GM23338 (cell line): ENCODE measurements at regions not wholly inside any gene's neighbourhood (a gene's known extent, or its start where the extent isn't known, plus 50 kb on each side); places are given as distances from the start of the nearest gene placed in this dataset.

Experiments
- ATAC-seq: fragments of 200-7000 bp; cut with Tn5 transposase; 3 replicates; pipeline ENCODE4 v1.9.1; 2020
- DNase-seq: peaks from one replicate; pipeline ENCODE4 v3.0.0-alpha.2; 2015; ENCODE audit warnings: low spot score
- H2AFZ ChIP-seq: fragments of 200-600 bp; sonication (generic); 2 replicates; pipeline ENCODE4 v1.8.0; 2016; ENCODE audit warnings: antibody characterized with exemption, mild to moderate bottlenecking, moderate library complexity
- H3F3A ChIP-seq: fragments of 200-600 bp; sonication (generic); replicated peaks from 2 replicates; pipeline ENCODE4 v1.8.0; 2017; ENCODE audit warnings: antibody characterized with exemption, mixed run types, low read depth
- H3K27ac ChIP-seq: fragments of 200-600 bp; sonication (generic); 2 replicates; pipeline ENCODE4 v1.6.1; 2016; ENCODE audit warnings: low read depth
- H3K27me3 ChIP-seq: fragments of 200-600 bp; sonication (generic); 2 replicates; pipeline ENCODE4 v1.8.0; 2016; ENCODE audit warnings: mild to moderate bottlenecking, mixed run types, moderate library complexity; ENCODE audit not compliant: insufficient read depth
- H3K36me3 ChIP-seq: fragments of 200-600 bp; sonication (generic); 2 replicates; pipeline ENCODE4 v1.8.0; 2016; ENCODE audit warnings: mild to moderate bottlenecking; ENCODE audit not compliant: insufficient read depth
- H3K4me1 ChIP-seq: fragments of 200-600 bp; sonication (generic); 2 replicates; pipeline ENCODE4 v1.8.0; 2016; ENCODE audit warnings: mild to moderate bottlenecking, moderate library complexity; ENCODE audit not compliant: insufficient read depth
- H3K4me2 ChIP-seq: fragments of 200-600 bp; sonication (generic); 2 replicates; pipeline ENCODE4 v1.7.1; 2017; ENCODE audit warnings: mixed run types
- H3K4me3 ChIP-seq: fragments of 200-600 bp; sonication (generic); 2 replicates; pipeline ENCODE4 v1.6.1; 2016; ENCODE audit warnings: mixed run types
- H3K79me2 ChIP-seq: fragments of 200-600 bp; sonication (generic); replicated peaks from 2 replicates; pipeline ENCODE4 v1.8.0; 2017; ENCODE audit warnings: mild to moderate bottlenecking; ENCODE audit not compliant: insufficient read depth
- H3K9me2 ChIP-seq: fragments of 200-600 bp; sonication (generic); 2 replicates; pipeline ENCODE4 v1.8.0; 2017; ENCODE audit not compliant: insufficient read depth
- H4K20me1 ChIP-seq: fragments of 200-600 bp; sonication (generic); replicated peaks from 2 replicates; pipeline ENCODE4 v1.8.0; 2017; ENCODE audit warnings: mild to moderate bottlenecking; ENCODE audit not compliant: insufficient read depth
- H3K27ac Mint-ChIP-seq: 2 replicates; pipeline ENCODE4 v1.8.0; 2020; ENCODE audit warnings: inconsistent platforms, mild to moderate bottlenecking, moderate library complexity, mixed read lengths
- H3K27me3 Mint-ChIP-seq: 3 replicates; pipeline ENCODE4 v1.8.0; 2022; ENCODE audit warnings: low read depth, mild to moderate bottlenecking, moderate library complexity, mixed read lengths, inconsistent platforms; ENCODE audit not compliant: insufficient read depth, poor library complexity
- H3K36me3 Mint-ChIP-seq: 3 replicates; pipeline ENCODE4 v1.8.0; 2021; ENCODE audit warnings: low read depth, mild to moderate bottlenecking, inconsistent platforms, moderate library complexity, mixed read lengths
- H3K4me1 Mint-ChIP-seq: 3 replicates; pipeline ENCODE4 v1.8.0; 2020; ENCODE audit warnings: mild to moderate bottlenecking, inconsistent platforms, mixed read lengths
- H3K4me3 Mint-ChIP-seq: 3 replicates; pipeline ENCODE4 v1.8.0; 2021; ENCODE audit warnings: moderate library complexity, mild to moderate bottlenecking, inconsistent platforms, mixed read lengths
- H3K9me3 Mint-ChIP-seq: 3 replicates; pipeline ENCODE4 v1.8.0; 2020; ENCODE audit warnings: moderate library complexity, mild to moderate bottlenecking, inconsistent platforms, mixed read lengths
- CREB1 ChIP-seq: fragments of 250-450 bp; sonication (Bioruptor Pico); IDR thresholded peaks from 2 replicates; pipeline ENCODE4 v1.5.0; 2020; ENCODE audit warnings: low read depth, mild to moderate bottlenecking, moderate library complexity
- ETS1 ChIP-seq: IDR thresholded peaks from 2 replicates; pipeline ENCODE4 v1.6.1; 2016; ENCODE audit warnings: antibody characterized with exemption
- EZH2 ChIP-seq: fragments of 200-600 bp; sonication (generic); IDR thresholded peaks from one replicate; pipeline ENCODE4 v1.8.0; 2017; ENCODE audit warnings: antibody characterized with exemption, mild to moderate bottlenecking, low read depth; ENCODE audit not compliant: unreplicated experiment
- EZH2phosphoT487 ChIP-seq: fragments of 200-600 bp; sonication (generic); IDR thresholded peaks from one replicate; pipeline ENCODE4 v1.8.1; 2018; ENCODE audit warnings: antibody characterized with exemption; ENCODE audit not compliant: unreplicated experiment
- JUNB ChIP-seq: IDR thresholded peaks from one replicate; pipeline ENCODE4 v1.6.1; 2016; ENCODE audit warnings: antibody characterized with exemption; ENCODE audit not compliant: unreplicated experiment
- NANOG ChIP-seq: IDR thresholded peaks from 2 replicates; pipeline ENCODE4 v1.6.1; 2016; ENCODE audit warnings: antibody characterized with exemption, borderline replicate concordance
- REST ChIP-seq: IDR thresholded peaks from one replicate; pipeline ENCODE4 v1.6.1; 2018; ENCODE audit warnings: antibody characterized with exemption; ENCODE audit not compliant: unreplicated experiment
- STAT1 ChIP-seq: IDR thresholded peaks from one replicate; pipeline ENCODE4 v1.6.1; 2016; ENCODE audit warnings: antibody characterized with exemption; ENCODE audit not compliant: unreplicated experiment
- ZNF114 ChIP-seq: fragments of 250-450 bp; sonication (Bioruptor Pico); IDR thresholded peaks from 2 replicates; pipeline ENCODE4 v1.5.0; 2020; ENCODE audit warnings: mild to moderate bottlenecking, moderate library complexity
- ZNF331 ChIP-seq: fragments of 250-450 bp; sonication (Bioruptor Pico); IDR thresholded peaks from 2 replicates; pipeline ENCODE4 v1.5.0; 2020; ENCODE audit warnings: low read depth, mild to moderate bottlenecking, moderate library complexity
- ZNF462 ChIP-seq: fragments of 250-450 bp; sonication (Bioruptor Pico); IDR thresholded peaks from 2 replicates; pipeline ENCODE4 v1.5.0; 2020; ENCODE audit warnings: mild to moderate bottlenecking, moderate library complexity

- Mint-ChIP-seq H3K4me1 (peaks cover 58% of the 10 kb centered on the region), H3K27ac (peak overlapping the region; percentile 62), H3K9me3 (no peaks in the 10 kb centered on the region; the same call in 2 of the 3 replicates), H3K27me3 (no peaks in the 10 kb centered on the region), H3K36me3 (no peaks in the 10 kb centered on the region; the same call in 2 of the 3 replicates), H3K4me3 (no peak overlapping the region)
- Histone ChIP-seq H3K27me3 (no peaks in the 10 kb centered on the region), H4K20me1 (no peaks in the 10 kb centered on the region), H3K79me2 (no peaks in the 10 kb centered on the region), H3K27ac (peak overlapping the region; percentile 85), H3K4me1 (peaks cover 60% of the 10 kb centered on the region), H3K36me3 (no peaks in the 10 kb centered on the region), H3K4me3 (no peak overlapping the region), H2AFZ (no peak overlapping the region), H3F3A (no peaks in the 10 kb centered on the region), H3K4me2 (peak overlapping the region; percentile 21), H3K9me2 (no peaks in the 10 kb centered on the region)
- TF ChIP-seq NANOG (peak; percentile 95), ZNF114 (CRISPR knock-in tag) (no peak)
- DNase-seq, result no peak
- ATAC-seq, result peak; percentile 58
Observed at GRCh38 chr7:52114509-52114908, 797.9 kb upstream of the COBL start.

GRCh38 chr7:52114056-52114455 is 797.4 kb upstream of the COBL start:
- Histone ChIP-seq H3K4me1 (peaks cover 56% of the 10 kb centered on the region), H3K4me3 (no peak overlapping the region), H3K4me2 (peak overlapping the region; percentile 21), H3K9me2 (no peaks in the 10 kb centered on the region), H3K79me2 (no peaks in the 10 kb centered on the region), H3K27me3 (no peaks in the 10 kb centered on the region), H3K36me3 (no peaks in the 10 kb centered on the region), H2AFZ (no peak overlapping the region), H4K20me1 (no peaks in the 10 kb centered on the region), H3F3A (no peaks in the 10 kb centered on the region), H3K27ac (peak overlapping the region; percentile 85)
- DNase-seq (no peak), ATAC-seq (peak; percentile 24; the same call in 1 of the 3 replicates)
- Mint-ChIP-seq H3K27ac (peak overlapping the region; percentile 62), H3K4me1 (peaks cover 56% of the 10 kb centered on the region), H3K36me3 (no peaks in the 10 kb centered on the region; the same call in 2 of the 3 replicates), H3K9me3 (no peaks in the 10 kb centered on the region; the same call in 2 of the 3 replicates), H3K27me3 (no peaks in the 10 kb centered on the region), H3K4me3 (no peak overlapping the region)
- TF ChIP-seq CREB1 (CRISPR knock-in tag), result no peak
- TF ChIP-seq EZH2phosphoT487, result no peak
- TF ChIP-seq ETS1, result no peak
- no peak for TF ChIP-seq STAT1
- no peak for TF ChIP-seq ZNF114 (CRISPR knock-in tag)
- TF ChIP-seq JUNB, result no peak
- no peak for TF ChIP-seq NANOG
- TF ChIP-seq REST, result no peak
- no peak for TF ChIP-seq ZNF462
- no peak for TF ChIP-seq EZH2
- no peak for TF ChIP-seq ZNF331 (CRISPR knock-in tag)
